ENCODE measurements at regions not wholly inside any gene's neighbourhood (a gene's known extent, or its start where the extent isn't known, plus 50 kb on each side); places are given as distances from the start of the nearest gene placed in this dataset.

DNA sequence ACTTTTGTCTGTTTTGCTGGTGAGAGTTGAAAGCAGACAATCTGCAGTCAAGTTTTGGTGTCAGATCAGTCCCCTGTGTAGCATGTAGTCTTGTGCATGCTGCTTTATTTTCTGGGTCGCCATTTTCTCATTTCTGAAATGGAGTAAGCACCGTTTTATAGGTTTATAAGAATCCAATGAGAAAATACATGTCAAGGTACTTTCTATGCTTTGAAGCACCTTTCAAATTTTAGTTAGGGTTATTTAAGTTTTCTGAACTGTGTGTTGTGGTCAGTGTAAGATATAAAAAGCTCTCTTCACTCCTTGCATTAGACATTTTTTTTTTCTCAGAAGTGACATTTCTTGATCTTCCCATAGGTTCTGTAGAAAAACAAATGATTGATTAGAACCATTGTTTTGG is 283.2 kb downstream of the ETS1 start:
- Histone ChIP-seq H3K4me3 (ENCODE audit: low read length) (no peak overlapping the region), H3K27me3 (ENCODE audit: insufficient read depth, low read length) (no peaks in the 10 kb centered on the region), H3K9me3 (ENCODE audit: low read depth, low read length) (no peaks in the 10 kb centered on the region), H3K4me1 (ENCODE audit: insufficient read depth, low read length) (peaks cover 59% of the 10 kb centered on the region)

DNA sequence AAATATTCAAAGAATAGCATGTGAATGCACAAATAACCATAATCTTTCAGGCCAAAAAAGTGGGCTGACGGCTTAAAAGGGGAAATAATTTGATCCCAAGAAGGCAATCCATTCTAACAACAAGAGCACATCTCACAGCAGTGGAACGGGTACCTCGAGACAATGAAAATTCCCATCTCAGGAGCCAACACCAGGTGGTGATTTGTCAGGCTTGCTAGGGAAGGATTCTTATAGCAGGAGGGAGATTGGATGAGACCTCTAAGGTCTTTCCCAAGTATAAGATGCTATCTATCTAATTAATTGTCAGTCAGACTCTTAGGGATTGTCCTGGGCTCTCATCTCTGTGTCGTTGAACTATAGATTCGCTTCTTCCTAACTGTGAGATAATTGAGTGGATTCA is 284.0 kb downstream of the ETS1 start:
- H3K4me1 ChIP-seq (ENCODE audit: insufficient read depth, low read length), result peaks cover 66% of the 10 kb centered on the region
- no peaks in the 10 kb centered on the region for H3K27me3 ChIP-seq (ENCODE audit: insufficient read depth, low read length)
- H3K9me3 ChIP-seq (ENCODE audit: low read depth, low read length), result no peaks in the 10 kb centered on the region
- H3K4me3 ChIP-seq (ENCODE audit: low read length), result no peak overlapping the region

DNA sequence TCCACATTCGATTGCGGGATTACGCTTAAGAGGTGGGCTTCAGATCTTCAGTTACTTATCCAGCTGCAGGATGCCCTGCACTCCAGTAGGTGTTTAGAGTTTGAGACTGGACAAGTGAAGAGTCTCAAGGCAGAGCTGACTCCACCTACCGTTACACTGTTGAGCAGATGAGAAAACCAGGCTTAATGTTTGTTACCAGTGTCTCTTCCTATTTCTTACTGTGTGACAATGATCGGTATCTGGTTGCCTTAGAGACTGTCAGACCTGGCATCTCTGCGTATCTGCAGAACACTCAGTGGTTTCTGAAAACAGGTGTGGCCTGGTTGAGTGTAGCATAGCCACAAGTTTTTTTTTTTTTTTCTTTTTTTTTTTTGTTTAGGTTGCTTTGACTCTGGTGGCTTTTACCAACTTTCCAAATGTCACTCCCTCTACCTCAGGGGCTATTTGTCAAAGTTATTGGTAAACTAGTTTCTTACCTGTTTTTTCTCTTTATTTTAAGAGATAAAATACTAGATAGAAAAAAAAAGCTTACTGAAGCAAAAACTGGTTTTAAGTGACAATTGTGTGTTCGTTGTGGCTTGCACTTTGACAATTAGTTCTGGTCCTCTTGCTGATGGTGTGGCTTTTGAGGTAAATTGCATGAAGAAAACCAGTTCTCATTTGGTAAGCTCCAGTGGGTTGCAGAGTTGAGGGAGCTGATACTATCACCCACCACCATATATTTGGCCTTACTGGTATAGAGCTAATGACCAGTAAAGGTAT is 284.8 kb downstream of the ETS1 start:
- no peaks in the 10 kb centered on the region for H3K9me3 ChIP-seq (ENCODE audit: low read depth, low read length)
- peaks cover 68% of the 10 kb centered on the region for H3K4me1 ChIP-seq (ENCODE audit: insufficient read depth, low read length)
- peak overlapping the region; percentile 33 for H3K4me3 ChIP-seq (ENCODE audit: low read length)
- no peaks in the 10 kb centered on the region for H3K27me3 ChIP-seq (ENCODE audit: insufficient read depth, low read length)

DNA sequence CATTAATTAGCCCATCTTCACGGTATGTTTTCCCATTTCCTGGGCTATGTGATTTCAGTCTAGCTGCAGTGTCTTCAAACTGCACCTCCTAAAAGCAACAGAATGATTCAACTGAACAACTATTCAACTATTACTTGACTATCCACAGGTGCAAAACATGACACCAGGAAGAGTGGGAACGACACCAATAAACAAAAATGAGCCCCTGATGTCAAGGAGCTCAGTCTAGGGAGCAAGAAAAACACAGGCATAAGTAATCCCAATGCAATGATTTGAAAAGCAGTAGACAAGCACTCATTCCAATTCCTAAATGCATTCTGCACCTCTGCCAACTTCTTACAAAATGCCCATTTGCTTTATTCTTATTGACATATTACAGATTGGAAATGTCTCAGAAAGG is 285.6 kb downstream of the ETS1 start:
- Histone ChIP-seq H3K9me3 (ENCODE audit: low read depth, low read length) (no peaks in the 10 kb centered on the region), H3K4me1 (ENCODE audit: insufficient read depth, low read length) (peaks cover 74% of the 10 kb centered on the region), H3K4me3 (ENCODE audit: low read length) (peak overlapping the region; percentile 33), H3K27me3 (ENCODE audit: insufficient read depth, low read length) (no peaks in the 10 kb centered on the region)

DNA sequence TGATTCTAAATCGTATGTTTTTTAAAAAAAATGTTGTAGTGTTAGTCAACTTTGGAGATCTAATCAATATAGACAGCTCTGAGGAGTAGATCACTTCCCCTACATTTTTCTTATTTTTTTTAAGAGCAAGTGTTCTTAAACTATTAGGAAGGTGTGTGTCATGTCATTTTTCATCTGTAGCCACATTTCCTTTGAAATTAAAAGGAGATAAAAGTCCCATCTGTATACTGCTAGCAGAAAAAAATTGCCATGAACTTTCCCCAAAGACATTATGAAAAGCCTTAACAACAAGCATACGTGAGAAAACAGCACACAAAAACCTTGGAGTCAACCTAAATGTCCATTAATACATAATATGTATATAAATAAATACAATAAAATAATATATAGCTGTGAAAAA is 286.6 kb downstream of the ETS1 start:
- H3K9me3 ChIP-seq (ENCODE audit: low read depth, low read length), result no peaks in the 10 kb centered on the region
- peaks cover 72% of the 10 kb centered on the region for H3K4me1 ChIP-seq (ENCODE audit: insufficient read depth, low read length)
- no peaks in the 10 kb centered on the region for H3K27me3 ChIP-seq (ENCODE audit: insufficient read depth, low read length)
- H3K4me3 ChIP-seq (ENCODE audit: low read length), result no peak overlapping the region

DNA sequence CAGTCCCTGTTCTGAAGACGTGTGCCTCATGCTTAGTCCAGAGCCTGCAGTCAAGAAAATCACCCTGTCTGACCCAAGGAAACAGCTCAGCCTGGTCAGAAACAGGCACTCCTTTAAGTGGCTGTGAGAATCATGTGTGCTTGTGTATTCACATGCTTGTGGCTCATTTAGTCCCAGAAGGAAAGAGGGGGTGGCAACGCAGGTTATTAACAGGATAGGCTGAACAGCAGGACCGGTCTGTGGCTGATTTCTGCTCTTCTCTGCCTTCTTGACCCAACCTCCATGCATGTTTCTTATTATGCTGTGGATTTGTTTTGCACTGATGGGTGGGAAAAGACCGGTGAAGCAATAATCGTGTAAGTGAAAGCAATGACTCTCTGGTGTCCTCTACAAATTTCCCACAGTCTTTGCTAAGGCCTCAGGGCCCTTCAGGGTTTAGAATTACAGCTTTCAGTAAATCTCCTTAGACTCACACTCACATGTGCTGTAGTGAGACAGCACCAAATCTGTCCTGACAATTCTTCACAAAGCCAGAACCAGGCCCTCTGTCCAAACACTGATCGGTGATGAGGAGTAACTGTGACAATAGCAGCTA is 288.1 kb downstream of the ETS1 start:
- Histone ChIP-seq H3K4me1 (ENCODE audit: insufficient read depth, low read length) (peaks cover 63% of the 10 kb centered on the region), H3K4me3 (ENCODE audit: low read length) (no peak overlapping the region), H3K27me3 (ENCODE audit: insufficient read depth, low read length) (no peaks in the 10 kb centered on the region), H3K9me3 (ENCODE audit: low read depth, low read length) (no peaks in the 10 kb centered on the region)

DNA sequence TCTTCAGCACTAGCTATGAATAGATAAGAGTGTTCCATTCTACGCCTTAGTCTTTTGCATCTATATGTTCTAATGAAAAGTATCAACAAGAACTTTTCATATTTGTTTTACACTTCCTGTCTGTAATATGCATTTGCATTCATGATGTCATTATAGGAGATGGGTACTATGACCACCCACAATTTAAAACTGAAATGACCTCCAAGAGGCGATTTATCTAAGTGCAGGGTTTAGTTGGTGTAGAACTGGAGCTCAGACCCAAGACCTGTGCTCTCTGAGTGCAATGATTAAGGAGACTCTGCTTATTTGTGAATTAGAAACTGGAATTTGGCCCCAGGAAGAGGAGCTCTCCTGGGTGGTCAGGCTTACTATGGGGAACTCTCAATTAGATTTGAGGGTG is 289.1 kb downstream of the ETS1 start:
- Histone ChIP-seq H3K27me3 (ENCODE audit: insufficient read depth, low read length) (no peaks in the 10 kb centered on the region), H3K9me3 (ENCODE audit: low read depth, low read length) (no peaks in the 10 kb centered on the region), H3K4me3 (ENCODE audit: low read length) (no peak overlapping the region), H3K4me1 (ENCODE audit: insufficient read depth, low read length) (peaks cover 63% of the 10 kb centered on the region)

DNA sequence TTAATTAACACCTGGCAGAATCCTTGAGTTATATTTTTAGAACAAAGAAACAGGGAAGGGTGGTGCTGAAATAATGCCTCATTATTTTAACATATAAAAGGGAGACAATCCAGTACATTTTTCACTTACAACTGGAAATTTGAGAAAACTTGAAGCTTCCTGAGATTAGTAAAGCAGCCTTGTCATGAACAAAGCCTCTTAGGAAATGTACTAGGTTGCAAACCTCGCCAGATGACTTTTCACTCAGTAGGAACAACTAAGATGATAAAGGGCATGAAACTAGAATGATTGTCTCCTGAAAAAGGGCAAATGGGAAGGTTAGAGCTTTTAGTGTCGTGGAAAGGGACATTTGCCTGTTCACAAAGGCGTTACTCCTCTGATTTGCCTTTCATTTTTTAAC is 289.6 kb downstream of the ETS1 start:
- H3K27me3 ChIP-seq (ENCODE audit: insufficient read depth, low read length), result no peaks in the 10 kb centered on the region
- H3K4me1 ChIP-seq (ENCODE audit: insufficient read depth, low read length), result peaks cover 64% of the 10 kb centered on the region
- no peaks in the 10 kb centered on the region for H3K9me3 ChIP-seq (ENCODE audit: low read depth, low read length)
- H3K4me3 ChIP-seq (ENCODE audit: low read length), result no peak overlapping the region

DNA sequence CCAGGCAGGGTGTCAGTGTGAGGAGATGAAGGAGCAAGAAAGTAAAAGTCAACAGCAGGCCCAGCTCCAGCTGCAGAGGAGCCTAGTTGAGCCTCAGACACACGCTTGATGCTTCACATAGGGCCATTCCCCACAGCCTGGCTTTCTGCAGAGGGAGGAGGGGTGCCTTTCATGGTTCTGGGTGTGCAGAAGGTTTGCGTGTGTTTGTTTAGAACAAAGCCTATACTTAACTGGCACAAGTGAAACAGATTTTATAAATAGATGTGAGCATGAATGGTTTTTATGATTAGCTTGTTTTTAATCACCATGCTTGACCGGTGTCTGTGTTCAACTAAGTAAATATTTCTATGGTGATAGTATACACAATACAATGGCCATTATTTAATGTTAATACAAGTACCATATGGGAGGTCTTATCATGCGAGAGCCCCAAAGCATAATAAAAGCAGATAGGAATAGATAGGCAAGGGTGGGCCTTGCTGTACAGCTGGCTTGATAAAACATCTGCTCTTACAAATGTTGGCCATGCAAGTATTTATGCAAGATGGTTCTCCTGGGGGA is 290.2 kb downstream of the ETS1 start:
- Histone ChIP-seq H3K4me3 (ENCODE audit: low read length) (no peak overlapping the region), H3K27me3 (ENCODE audit: insufficient read depth, low read length) (no peaks in the 10 kb centered on the region), H3K9me3 (ENCODE audit: low read depth, low read length) (no peaks in the 10 kb centered on the region), H3K4me1 (ENCODE audit: insufficient read depth, low read length) (peaks cover 68% of the 10 kb centered on the region)

DNA sequence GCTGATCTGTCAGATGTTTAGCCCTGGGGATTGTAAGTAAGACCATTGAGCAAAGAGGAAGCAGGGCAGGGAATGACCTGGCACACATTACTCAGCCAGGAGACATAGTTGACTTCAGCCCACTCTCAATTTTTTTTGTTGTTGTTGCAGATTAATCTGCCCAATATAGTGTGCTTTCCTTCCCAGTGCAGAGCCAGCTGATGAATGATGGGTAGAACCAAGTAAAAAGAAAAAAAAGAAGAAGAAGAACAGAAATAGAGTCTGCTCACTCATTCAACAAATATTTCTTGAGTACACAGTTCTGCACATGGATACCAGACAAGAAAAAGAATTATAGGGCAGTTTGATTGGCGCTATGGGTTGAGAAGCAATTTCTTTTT is 292.7 kb downstream of the ETS1 start:
- H3K27me3 ChIP-seq (ENCODE audit: insufficient read depth, low read length), result no peaks in the 10 kb centered on the region
- H3K4me1 ChIP-seq (ENCODE audit: insufficient read depth, low read length), result peaks cover 75% of the 10 kb centered on the region
- no peaks in the 10 kb centered on the region for H3K9me3 ChIP-seq (ENCODE audit: low read depth, low read length)
- no peak overlapping the region for H3K4me3 ChIP-seq (ENCODE audit: low read length)

DNA sequence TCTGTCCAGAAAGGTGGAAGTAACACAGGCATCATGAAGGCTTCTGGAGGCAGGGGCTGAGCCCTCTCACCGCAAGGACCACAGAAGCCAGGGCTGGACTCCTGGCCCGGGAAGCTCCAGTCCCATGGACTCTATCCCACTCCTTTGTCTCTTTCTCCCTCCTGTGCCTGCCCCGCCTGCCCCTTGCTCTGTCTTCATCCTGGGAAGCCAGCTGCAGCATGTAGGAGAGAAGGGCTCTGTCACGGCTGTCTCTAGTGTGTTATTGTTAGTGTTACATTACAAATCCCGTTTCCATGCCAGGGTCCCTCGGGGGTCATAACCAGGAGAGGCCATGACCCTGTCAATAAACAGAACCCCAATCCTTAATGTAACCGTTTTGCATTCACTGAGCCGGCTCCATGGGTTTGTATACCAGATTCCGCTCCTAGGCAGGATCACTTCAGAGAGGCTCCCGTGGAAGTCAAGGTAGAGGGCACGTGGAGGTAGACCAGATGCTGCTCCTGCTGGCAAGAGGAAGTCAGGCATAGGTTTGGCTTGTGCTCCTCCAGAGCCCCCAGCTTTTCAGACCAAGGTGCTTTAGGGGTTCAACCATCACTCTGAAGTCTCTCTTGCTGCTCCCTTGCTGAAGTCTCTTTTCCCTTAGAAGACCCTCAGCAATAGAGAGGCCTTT is 293.2 kb downstream of the ETS1 start:
- Histone ChIP-seq H3K9me3 (ENCODE audit: low read depth, low read length) (no peaks in the 10 kb centered on the region), H3K4me3 (ENCODE audit: low read length) (no peak overlapping the region), H3K27me3 (ENCODE audit: insufficient read depth, low read length) (no peaks in the 10 kb centered on the region), H3K4me1 (ENCODE audit: insufficient read depth, low read length) (peaks cover 73% of the 10 kb centered on the region)

DNA sequence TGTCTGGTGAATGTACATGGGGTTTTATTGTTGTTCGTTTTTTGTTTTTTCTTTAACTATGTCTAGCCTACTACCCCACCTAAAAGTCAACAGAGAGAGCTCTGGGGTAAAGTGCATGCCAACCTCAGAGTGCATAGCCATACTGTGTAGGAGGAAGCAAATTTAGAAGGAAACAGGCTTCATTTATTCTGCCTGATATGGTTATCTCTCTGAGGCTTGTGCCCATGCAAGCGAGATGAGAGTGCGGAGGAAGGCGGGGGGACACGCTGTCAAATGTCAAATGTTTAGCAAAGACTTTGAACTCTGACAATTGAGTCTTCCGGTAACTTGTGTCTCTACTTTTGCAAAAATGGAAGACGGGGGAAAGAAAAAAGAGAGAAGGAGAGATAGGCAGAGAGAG is 295.5 kb downstream of the ETS1 start:
- no peaks in the 10 kb centered on the region for H3K9me3 ChIP-seq (ENCODE audit: low read depth, low read length)
- no peaks in the 10 kb centered on the region for H3K27me3 ChIP-seq (ENCODE audit: insufficient read depth, low read length)
- H3K4me1 ChIP-seq (ENCODE audit: insufficient read depth, low read length), result peaks cover 60% of the 10 kb centered on the region
- no peak overlapping the region for H3K4me3 ChIP-seq (ENCODE audit: low read length)

DNA sequence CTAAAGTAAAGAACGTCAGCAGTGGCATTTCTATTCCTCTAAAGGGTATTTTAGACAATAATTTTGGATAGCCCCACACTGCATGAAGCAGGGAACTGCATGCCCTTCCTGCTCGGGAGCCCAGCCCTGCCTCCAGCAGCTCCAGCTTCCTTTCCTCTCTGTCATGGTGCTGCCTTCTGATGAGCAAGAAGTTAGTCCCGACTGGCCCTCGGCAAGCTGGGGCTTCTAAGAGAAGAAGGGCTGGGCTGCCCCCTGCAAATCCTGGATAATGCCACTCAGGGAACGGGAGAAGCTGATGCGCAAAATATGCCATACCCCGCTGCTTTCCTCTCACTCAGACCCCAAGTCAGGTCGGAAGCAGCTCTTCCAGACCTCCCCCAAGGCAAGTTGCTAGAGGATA is 296.4 kb downstream of the ETS1 start:
- H3K27me3 ChIP-seq (ENCODE audit: insufficient read depth, low read length), result no peaks in the 10 kb centered on the region
- H3K4me1 ChIP-seq (ENCODE audit: insufficient read depth, low read length), result peaks cover 53% of the 10 kb centered on the region
- H3K9me3 ChIP-seq (ENCODE audit: low read depth, low read length), result no peaks in the 10 kb centered on the region
- H3K4me3 ChIP-seq (ENCODE audit: low read length), result peak overlapping the region; percentile 24

DNA sequence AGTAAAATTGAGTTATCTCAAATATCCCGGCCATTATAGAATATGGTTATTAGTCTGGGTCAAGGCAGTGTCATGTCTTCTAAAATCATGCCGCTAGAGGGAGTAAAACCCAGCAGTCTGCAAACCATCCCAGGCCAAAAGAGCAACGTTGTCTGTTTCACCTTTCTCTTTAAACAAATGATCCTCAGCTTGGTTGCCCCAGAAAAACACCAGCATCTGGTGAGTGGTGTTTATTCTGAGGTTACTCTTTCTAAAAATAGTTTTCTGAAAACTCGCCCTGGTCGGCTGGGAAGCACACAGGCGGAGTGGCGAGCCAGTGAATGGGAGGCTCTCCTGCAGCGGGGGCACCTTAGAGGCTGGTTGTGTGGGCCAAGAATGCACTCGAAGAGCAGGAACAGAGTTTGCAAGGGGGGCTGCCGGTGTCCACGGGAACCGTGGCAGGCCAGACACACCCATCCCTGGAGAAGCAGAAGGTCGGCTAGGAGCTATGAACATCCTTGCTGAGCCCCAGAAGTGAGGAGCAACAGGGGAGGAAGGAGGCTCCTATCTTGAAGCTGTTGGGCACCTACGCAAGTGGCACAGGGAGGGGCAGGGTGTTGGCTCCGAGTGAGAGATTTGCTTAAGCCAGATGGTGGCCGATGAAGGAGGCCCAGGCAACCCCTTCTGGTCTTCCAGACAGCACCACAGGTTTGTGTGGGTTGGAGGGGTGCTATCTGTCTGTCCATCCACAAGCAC is 297.1 kb downstream of the ETS1 start:
- H3K27me3 ChIP-seq (ENCODE audit: insufficient read depth, low read length), result no peaks in the 10 kb centered on the region
- H3K4me3 ChIP-seq (ENCODE audit: low read length), result peak overlapping the region; percentile 24
- peaks cover 49% of the 10 kb centered on the region for H3K4me1 ChIP-seq (ENCODE audit: insufficient read depth, low read length)
- no peaks in the 10 kb centered on the region for H3K9me3 ChIP-seq (ENCODE audit: low read depth, low read length)

DNA sequence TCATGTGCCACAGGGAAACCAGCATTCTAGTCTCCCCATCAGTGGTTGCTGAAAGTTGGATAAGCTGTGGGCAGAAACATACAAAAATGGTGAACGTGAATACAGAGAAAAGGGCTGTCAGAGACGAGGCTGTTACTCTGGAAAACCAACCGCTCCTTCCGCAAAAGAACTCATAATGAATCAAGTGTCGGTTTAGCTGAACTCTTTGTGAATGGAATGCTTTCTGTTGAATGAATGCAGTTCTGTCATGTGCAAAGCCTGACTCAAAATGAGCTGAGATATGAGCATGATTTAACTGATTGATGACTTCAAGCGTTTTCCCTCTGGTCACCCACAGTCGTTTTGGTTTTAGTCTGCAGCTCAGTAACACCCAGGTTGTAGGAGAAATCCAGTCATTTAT is 298.3 kb downstream of the ETS1 start:
- H3K9me3 ChIP-seq (ENCODE audit: low read depth, low read length), result no peaks in the 10 kb centered on the region
- H3K4me3 ChIP-seq (ENCODE audit: low read length), result no peak overlapping the region
- H3K4me1 ChIP-seq (ENCODE audit: insufficient read depth, low read length), result peaks cover 52% of the 10 kb centered on the region
- H3K27me3 ChIP-seq (ENCODE audit: insufficient read depth, low read length), result no peaks in the 10 kb centered on the region

Data from mononuclear cell (primary cell).